ENCODE measurements at regions not wholly inside any gene's neighbourhood (a gene's known extent, or its start where the extent isn't known, plus 50 kb on each side); places are given as distances from the start of the nearest gene placed in this dataset.

DNA sequence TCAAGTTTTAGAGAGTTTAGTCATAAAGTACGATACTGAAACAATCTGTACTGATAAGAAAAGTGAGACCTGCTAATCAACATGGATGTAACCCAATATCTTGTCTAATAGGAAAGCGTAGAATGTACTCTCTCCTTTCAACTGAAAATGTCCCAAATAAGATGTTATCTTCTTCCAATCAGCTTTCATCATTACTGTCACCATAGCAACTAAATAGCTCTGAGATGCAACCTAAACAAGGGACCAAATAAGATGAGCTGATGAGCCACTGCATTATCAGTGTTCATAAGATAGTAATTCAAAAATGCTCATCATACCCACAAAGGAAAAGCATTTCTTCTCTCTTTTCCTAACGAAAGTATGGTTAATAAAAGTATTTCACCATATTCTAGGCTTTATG is 1108.3 kb upstream of the MAP3K7 start:
- Histone ChIP-seq H3K27ac (ENCODE audit: low read length) (no peak overlapping the region), H3K4me3 (ENCODE audit: low read length) (no peak overlapping the region), H3K9me3 (ENCODE audit: control insufficient read depth, low read length) (no peaks in the 10 kb centered on the region), H3K27me3 (ENCODE audit: control insufficient read depth, insufficient read depth) (no peaks in the 10 kb centered on the region), H3K4me1 (ENCODE audit: control insufficient read depth, insufficient read depth, low read length) (no peaks in the 10 kb centered on the region)
- ATAC-seq = no peak
- intact Hi-C loops (cut with DNase I) = no loop called here
- DNase-seq = no peak
- 67% methylated on average over 3 of the region's 3 CpGs for WGBS

DNA sequence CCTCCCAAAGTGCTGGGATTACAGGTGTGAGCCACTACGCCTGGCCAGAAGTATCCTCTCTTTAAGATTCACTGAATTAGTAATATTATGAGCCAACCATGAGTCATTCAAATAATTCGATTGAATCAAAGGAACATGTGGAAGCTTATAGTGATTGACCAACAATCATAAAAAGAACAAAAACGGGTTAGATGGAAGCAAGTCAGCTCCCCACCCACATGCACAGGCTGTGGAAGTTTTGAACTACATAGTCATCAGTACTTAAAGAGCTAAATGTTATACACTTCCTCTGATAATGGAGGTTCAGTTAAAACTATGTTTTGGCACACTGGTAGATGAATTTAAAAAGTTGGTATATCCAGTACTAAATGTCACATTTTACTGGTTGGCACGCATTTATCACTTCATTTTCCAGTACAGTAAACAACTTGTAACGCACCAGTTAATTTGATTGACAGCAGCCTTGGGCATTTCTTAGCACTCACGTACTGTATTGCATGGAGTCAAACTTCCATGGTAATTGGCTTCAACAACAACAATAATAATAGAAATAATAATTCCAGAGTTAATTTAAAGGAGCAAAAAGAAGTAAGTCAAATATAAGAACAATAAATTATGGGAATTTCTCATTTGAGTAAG is 1107.3 kb upstream of the MAP3K7 start:
- intact Hi-C loops (cut with DNase I) = no loop called here
- Histone ChIP-seq H3K4me3 (ENCODE audit: low read length) (no peak overlapping the region), H3K9me3 (ENCODE audit: control insufficient read depth, low read length) (no peaks in the 10 kb centered on the region), H3K27me3 (ENCODE audit: control insufficient read depth, insufficient read depth) (no peaks in the 10 kb centered on the region), H3K4me1 (ENCODE audit: control insufficient read depth, insufficient read depth, low read length) (no peaks in the 10 kb centered on the region), H3K27ac (ENCODE audit: low read length) (no peak overlapping the region)
- ATAC-seq = no peak
- WGBS = 77% methylated on average over 6 of the region's 6 CpGs
- DNase-seq = no peak

DNA sequence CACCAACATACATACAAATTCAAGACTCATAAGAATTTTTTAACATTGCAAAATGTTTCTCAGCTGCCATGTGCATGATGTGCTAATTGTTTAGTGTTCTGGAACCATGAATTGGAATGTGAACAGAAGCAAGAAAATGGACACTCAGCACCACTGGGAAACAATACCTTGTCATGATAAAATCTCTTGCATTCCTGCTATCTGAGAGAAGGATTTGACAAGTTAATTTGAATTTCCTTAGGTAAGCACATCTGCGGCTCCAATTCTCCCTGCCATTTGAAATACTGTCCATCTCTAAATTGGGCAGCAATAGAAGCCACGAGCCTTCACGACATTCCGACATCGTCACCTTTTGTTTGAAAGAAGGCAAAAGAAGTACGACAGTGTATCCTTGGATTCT is 1104.6 kb upstream of the MAP3K7 start:
- intact Hi-C loops (cut with DNase I) = no loop called here
- no peak for ATAC-seq
- H3K4me1 ChIP-seq (ENCODE audit: control insufficient read depth, insufficient read depth, low read length) = no peaks in the 10 kb centered on the region
- no peaks in the 10 kb centered on the region for H3K9me3 ChIP-seq (ENCODE audit: control insufficient read depth, low read length)
- DNase-seq = no peak
- H3K27ac ChIP-seq (ENCODE audit: low read length) = no peak overlapping the region
- no peaks in the 10 kb centered on the region for H3K27me3 ChIP-seq (ENCODE audit: control insufficient read depth, insufficient read depth)
- 86% methylated on average over 6 of the region's 6 CpGs for WGBS
- no peak overlapping the region for H3K4me3 ChIP-seq (ENCODE audit: low read length)

DNA sequence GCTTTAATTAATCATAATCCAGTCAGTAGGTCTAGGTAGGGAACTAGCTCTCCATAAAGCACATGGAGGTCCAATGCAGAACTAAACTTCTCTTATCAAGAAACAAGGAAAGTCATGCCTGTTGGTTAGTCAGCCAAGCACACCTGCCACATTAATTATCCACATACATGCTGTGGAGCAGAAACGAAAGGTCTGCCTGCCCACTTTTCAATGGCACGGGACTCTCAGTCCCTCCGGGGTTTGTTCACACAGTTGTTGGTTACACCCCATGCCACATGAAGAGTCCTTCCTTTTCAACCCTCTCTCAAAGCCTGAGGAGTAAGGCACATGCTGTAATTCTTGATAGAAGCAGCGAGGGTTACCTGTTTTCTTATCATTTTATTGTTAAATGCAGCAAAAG is 1096.4 kb upstream of the MAP3K7 start:
- Histone ChIP-seq H3K4me3 (ENCODE audit: low read length) (no peak overlapping the region), H3K27me3 (ENCODE audit: control insufficient read depth, insufficient read depth) (no peaks in the 10 kb centered on the region), H3K9me3 (ENCODE audit: control insufficient read depth, low read length) (no peaks in the 10 kb centered on the region), H3K4me1 (ENCODE audit: control insufficient read depth, insufficient read depth, low read length) (no peaks in the 10 kb centered on the region), H3K27ac (ENCODE audit: low read length) (no peak overlapping the region)
- no peak for ATAC-seq
- intact Hi-C loops (cut with DNase I) = no loop called here
- WGBS = 87% methylated on average over 4 of the region's 4 CpGs
- DNase-seq = no peak

DNA sequence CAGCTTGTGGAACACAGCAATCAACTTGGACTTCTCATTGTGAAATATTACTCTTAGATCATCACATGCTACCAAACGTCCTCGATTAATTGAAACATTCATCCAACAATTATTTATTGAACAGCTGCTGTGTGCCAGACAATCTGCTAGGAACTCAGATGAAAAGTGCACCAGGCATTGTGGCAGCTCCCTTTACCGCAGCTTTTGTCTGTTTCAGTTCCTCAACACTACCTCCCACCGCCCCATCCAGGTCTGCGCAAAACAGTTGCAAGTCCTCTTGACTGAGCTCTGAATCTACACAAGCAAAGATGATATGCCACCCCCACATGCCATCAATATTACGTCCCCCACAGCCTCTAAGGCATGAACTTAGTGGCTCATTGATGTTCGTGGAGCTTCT is 1094.4 kb upstream of the MAP3K7 start:
- Histone ChIP-seq H3K4me3 (ENCODE audit: low read length) (no peak overlapping the region), H3K27me3 (ENCODE audit: control insufficient read depth, insufficient read depth) (no peaks in the 10 kb centered on the region), H3K27ac (ENCODE audit: low read length) (no peak overlapping the region), H3K9me3 (ENCODE audit: control insufficient read depth, low read length) (no peaks in the 10 kb centered on the region), H3K4me1 (ENCODE audit: control insufficient read depth, insufficient read depth, low read length) (no peaks in the 10 kb centered on the region)
- WGBS = 85% methylated on average over 7 of the region's 7 CpGs
- DNase-seq (no peak), ATAC-seq (no peak)
- intact Hi-C loops (cut with DNase I) = no loop called here

DNA sequence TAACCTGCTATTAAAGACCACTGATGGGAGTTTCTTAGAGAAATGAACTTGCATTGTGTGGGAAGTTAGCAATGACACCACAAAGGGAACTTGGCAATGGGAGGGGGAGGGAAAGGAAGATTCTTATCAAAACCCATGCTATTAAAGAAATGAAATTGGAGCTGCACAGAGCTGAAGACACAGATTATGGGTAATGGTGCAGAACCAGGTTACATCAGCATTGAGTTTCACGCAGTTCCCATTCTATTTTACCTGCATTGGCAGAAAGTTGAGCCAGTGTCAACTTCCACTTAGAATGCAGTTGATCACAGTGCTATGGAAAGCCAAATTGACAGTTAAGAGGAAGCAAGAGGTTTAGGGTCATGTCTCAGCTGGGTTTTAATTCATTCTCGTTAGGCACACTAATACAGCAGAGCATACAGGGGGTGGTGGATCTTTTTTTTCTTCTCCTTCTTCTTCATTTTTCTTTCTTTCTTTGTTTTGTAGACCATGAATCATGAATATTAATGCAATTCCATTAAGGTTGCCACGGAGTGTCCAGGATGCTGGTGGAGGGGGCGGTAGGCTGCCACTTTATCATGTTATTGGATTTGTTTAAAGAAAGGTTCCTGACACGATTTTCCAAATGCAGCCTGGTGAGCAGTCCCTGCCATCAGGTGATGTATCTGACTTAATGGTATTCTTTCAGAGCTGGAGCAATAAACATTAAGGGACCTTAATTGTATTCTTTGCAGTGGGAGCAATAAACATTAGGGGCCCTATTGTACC is 1092.0 kb upstream of the MAP3K7 start:
- 73% methylated on average over 5 of the region's 5 CpGs for WGBS

DNA sequence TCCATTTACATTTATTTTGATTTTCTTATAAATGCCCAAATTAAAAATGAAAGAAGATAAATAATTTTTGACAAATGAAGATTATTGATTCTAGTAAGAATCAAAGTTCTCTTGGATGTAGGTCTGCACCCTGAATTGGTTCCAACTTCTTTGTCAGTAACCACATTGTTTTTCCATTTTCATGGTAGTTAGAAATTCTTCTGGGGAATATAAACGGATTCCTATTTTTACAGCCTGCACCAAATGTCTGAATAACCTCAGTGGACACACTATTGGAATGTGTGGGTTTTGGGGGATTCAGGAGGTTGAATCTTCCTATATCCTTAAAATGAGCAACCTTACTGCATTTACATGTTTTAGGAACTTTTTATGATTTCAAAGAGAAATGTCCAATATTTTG is 1085.3 kb upstream of the MAP3K7 start:
- H3K9me3 ChIP-seq (ENCODE audit: control insufficient read depth, low read length) = no peaks in the 10 kb centered on the region
- no peak overlapping the region for H3K4me3 ChIP-seq (ENCODE audit: low read length)
- DNase-seq (no peak), ATAC-seq (no peak)
- H3K27ac ChIP-seq (ENCODE audit: low read length) = no peak overlapping the region
- intact Hi-C loops (cut with DNase I) = no loop called here
- no peaks in the 10 kb centered on the region for H3K4me1 ChIP-seq (ENCODE audit: control insufficient read depth, insufficient read depth, low read length)
- H3K27me3 ChIP-seq (ENCODE audit: control insufficient read depth, insufficient read depth) = no peaks in the 10 kb centered on the region
- WGBS = 46% methylated on average over 1 of the region's 1 CpG

More for the DNA sequence above, 1092.0 kb upstream of the MAP3K7 start:
- no peak overlapping the region for H3K4me3 ChIP-seq (ENCODE audit: low read length)
- intact Hi-C loops (cut with DNase I) = no loop called here
- no peaks in the 10 kb centered on the region for H3K4me1 ChIP-seq (ENCODE audit: control insufficient read depth, insufficient read depth, low read length)
- no peak overlapping the region for H3K27ac ChIP-seq (ENCODE audit: low read length)
- no peaks in the 10 kb centered on the region for H3K9me3 ChIP-seq (ENCODE audit: control insufficient read depth, low read length)
- H3K27me3 ChIP-seq (ENCODE audit: control insufficient read depth, insufficient read depth) = no peaks in the 10 kb centered on the region
- DNase-seq = no peak
- no peak for ATAC-seq

DNA sequence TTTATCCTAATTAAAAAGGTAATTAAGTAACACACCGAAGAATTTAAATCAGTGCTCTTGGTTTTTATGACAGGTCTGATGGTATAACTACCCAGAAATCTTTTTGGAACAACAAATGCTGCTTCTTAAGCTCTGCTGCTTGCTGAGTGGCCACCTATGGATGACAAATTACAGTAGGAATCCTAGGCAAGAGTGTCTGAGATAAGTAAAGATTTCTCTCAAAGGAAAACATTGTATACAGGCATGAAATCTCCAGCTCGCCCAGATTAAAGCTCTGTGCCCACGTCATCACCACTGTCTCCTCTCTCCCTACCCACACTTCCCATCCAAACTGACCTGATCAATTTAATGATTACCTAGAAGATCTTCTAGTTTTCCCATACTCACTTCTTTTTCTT is 1083.0 kb upstream of the MAP3K7 start:
- no peak for ATAC-seq
- Histone ChIP-seq H3K4me3 (ENCODE audit: low read length) (no peak overlapping the region), H3K9me3 (ENCODE audit: control insufficient read depth, low read length) (no peaks in the 10 kb centered on the region)

DNA sequence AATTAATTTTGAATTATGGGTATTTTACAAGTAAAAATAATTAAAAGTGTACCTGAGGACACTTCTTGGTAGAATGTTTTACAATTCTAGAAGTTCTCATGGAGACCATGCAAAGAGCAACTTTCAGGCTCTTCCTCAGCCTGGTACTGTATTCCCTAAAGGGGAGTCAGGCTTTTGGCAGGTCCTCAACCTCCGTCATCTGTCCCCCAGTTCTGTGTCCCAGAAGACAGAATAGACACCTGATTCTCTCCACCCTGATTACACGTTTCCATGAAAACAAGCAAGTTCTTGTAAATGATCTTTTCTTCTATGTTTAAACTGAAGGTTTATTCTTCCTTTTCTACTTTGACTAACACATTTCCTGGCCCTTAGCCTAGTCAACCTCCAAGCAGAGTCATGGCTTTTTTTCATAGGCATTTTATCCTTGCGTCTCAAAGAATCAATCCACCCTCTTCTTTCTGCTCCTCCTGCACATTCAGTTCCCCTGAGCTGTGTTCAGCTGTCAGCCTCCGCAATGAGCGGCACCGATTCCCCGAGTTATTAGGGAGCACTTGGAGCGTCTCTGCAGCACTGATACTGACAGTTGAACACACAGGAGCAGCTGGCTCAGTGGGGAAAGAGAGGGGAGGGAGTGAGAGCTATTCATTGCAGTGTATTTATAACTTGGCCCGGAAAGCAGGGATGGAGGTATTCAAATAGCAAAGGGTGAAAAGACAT is 1082.4 kb upstream of the MAP3K7 start:
- intact Hi-C loops (cut with DNase I) = no loop called here
- ATAC-seq (no peak), DNase-seq (no peak)
- Histone ChIP-seq H3K9me3 (ENCODE audit: control insufficient read depth, low read length) (no peaks in the 10 kb centered on the region), H3K27me3 (ENCODE audit: control insufficient read depth, insufficient read depth) (no peaks in the 10 kb centered on the region), H3K27ac (ENCODE audit: low read length) (no peak overlapping the region), H3K4me3 (ENCODE audit: low read length) (no peak overlapping the region), H3K4me1 (ENCODE audit: control insufficient read depth, insufficient read depth, low read length) (no peaks in the 10 kb centered on the region)
- WGBS = 32% methylated on average over 9 of the region's 9 CpGs

More for the DNA sequence above, 1083.0 kb upstream of the MAP3K7 start:
- intact Hi-C loops (cut with DNase I) = no loop called here
- 44% methylated on average over 3 of the region's 3 CpGs for WGBS
- no peak for DNase-seq
- H3K4me1 ChIP-seq (ENCODE audit: control insufficient read depth, insufficient read depth, low read length) = no peaks in the 10 kb centered on the region
- no peaks in the 10 kb centered on the region for H3K27me3 ChIP-seq (ENCODE audit: control insufficient read depth, insufficient read depth)
- H3K27ac ChIP-seq (ENCODE audit: low read length) = no peak overlapping the region

DNA sequence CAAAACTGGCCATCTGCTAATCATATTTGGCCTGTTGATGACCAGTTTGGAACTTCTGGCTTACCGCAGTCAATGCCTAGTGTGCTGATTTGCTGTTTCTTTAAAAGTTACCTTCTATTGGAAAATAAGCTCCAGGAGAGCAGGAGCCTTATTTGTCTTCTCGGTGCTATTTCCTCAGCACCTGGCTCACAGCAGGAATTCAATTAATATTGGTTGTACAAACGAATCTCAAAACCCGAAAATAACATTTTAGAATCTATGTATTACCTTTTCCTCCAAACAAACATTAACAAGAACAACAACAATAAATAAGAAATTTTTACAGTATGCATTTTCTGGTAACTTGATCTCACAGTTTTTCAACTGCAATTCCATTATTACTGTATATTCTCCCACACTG is 1080.7 kb upstream of the MAP3K7 start:
- Histone ChIP-seq H3K9me3 (ENCODE audit: control insufficient read depth, low read length) (no peaks in the 10 kb centered on the region), H3K27ac (ENCODE audit: low read length) (no peak overlapping the region), H3K4me3 (ENCODE audit: low read length) (no peak overlapping the region), H3K27me3 (ENCODE audit: control insufficient read depth, insufficient read depth) (no peaks in the 10 kb centered on the region), H3K4me1 (ENCODE audit: control insufficient read depth, insufficient read depth, low read length) (no peaks in the 10 kb centered on the region)
- intact Hi-C loops (cut with DNase I) = no loop called here
- 87% methylated on average over 4 of the region's 4 CpGs for WGBS
- ATAC-seq (no peak), DNase-seq (no peak)

DNA sequence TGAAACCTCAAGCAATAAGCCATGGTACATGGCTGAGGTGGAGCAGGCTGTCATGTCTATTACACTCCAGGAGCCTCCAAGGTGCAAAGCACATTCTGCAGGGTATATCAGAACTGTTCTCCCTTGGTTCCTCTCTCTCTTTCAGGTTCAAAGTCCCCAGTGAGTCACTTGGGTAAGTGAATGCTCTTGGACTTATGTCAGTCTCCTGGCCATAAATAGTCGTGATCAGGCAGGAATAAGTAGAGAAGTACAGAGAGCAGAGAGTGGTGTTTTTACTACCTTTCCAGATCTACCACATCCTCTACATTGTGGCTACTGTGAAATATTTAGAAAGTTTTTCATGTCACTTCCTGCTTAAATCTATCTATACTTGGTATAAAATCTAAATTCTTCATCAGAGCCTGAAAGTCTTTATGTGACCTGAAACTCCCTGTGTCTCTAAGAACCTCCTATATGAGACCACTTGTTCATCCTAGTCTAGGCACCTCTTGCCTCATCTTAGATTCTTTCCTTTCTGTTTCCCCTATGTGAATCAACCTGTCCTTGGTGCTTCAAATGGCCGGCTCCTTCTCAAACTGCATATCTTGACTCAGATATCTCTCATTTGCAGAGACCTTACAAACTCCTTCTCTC is 1077.6 kb upstream of the MAP3K7 start:
- WGBS = 84% methylated on average over 2 of the region's 2 CpGs
- intact Hi-C loops (cut with DNase I) = no loop called here
- H3K4me3 ChIP-seq (ENCODE audit: low read length) = no peak overlapping the region
- H3K4me1 ChIP-seq (ENCODE audit: control insufficient read depth, insufficient read depth, low read length) = no peaks in the 10 kb centered on the region
- no peaks in the 10 kb centered on the region for H3K9me3 ChIP-seq (ENCODE audit: control insufficient read depth, low read length)
- H3K27me3 ChIP-seq (ENCODE audit: control insufficient read depth, insufficient read depth) = no peaks in the 10 kb centered on the region
- H3K27ac ChIP-seq (ENCODE audit: low read length) = no peak overlapping the region
- ATAC-seq (no peak), DNase-seq (no peak)
